CD14-positive monocyte (primary cell): ENCODE measurements at regions not wholly inside any gene's neighbourhood (a gene's known extent, or its start where the extent isn't known, plus 50 kb on each side); places are given as distances from the start of the nearest gene placed in this dataset.
"Not testable (repeated sequence)": the region's sequence is repeated elsewhere in the genome, so short reads cannot be mapped to it uniquely, and the experiment has no call there.

Experiments used
- DNase-seq, 3 donors: peaks; one replicate each; pipeline ENCODE4 v3.0.0-alpha.2; 2011 to 2022
- H2AFZ ChIP-seq: 2 replicates; pipeline ENCODE4 v1.6.0; 2012; ENCODE audit warnings: mild to moderate bottlenecking, low read depth, low read length, inconsistent platforms; ENCODE audit not compliant: insufficient read depth, poor library complexity, severe bottlenecking
- H3K27ac ChIP-seq, 2 donors: 1 replicate in 1 of 2; 2 replicates in 1 of 2; pipeline ENCODE4 v1.5.1; 2012 to 2013; ENCODE audit warnings: low read length in 2 of 2, control low read depth in 1 of 2, inconsistent platforms in 1 of 2, low read depth in 1 of 2, mild to moderate bottlenecking in 1 of 2
- H3K27me3 ChIP-seq, 2 donors: one replicate each; pipeline versions ENCODE4 v1.6.0 to v1.6.1; 2011 to 2013; ENCODE audit warnings: low read length in 2 of 2; ENCODE audit not compliant: control insufficient read depth in 2 of 2, insufficient read depth in 2 of 2
- H3K36me3 ChIP-seq, 2 donors: replicated peaks in 1 of 2; 1 replicate in 1 of 2; 2 replicates in 1 of 2; pipeline versions ENCODE4 v1.5.1 to v1.6.1; 2012 to 2013; ENCODE audit warnings: low read length in 2 of 2, control low read depth in 1 of 2, inconsistent platforms in 1 of 2, mild to moderate bottlenecking in 1 of 2; ENCODE audit not compliant: insufficient read depth in 2 of 2, control insufficient read depth in 1 of 2
- H3K4me1 ChIP-seq, 2 donors: 1 replicate in 1 of 2; 2 replicates in 1 of 2; pipeline versions ENCODE4 v1.5.1 to v1.6.1; 2012 to 2013; ENCODE audit warnings: low read length in 2 of 2, control low read depth in 1 of 2, inconsistent platforms in 1 of 2, mild to moderate bottlenecking in 1 of 2, moderate library complexity in 1 of 2; ENCODE audit not compliant: insufficient read depth in 2 of 2, control insufficient read depth in 1 of 2
- H3K4me2 ChIP-seq: replicated peaks from 2 replicates; pipeline ENCODE3; 2012; ENCODE audit warnings: low read length, moderate library complexity, mild to moderate bottlenecking; ENCODE audit not compliant: poor library complexity, severe bottlenecking; ENCODE audit errors: extremely low read depth
- H3K4me3 ChIP-seq, 3 experiments: fragments of 200-600 bp in 1 of 3; sonication (generic) in 1 of 3; replicated peaks in 1 of 3; 1 replicate in 2 of 3; 2 replicates in 1 of 3; pipeline ENCODE4 v1.5.1; 2011 to 2013; ENCODE audit warnings: low read length in 3 of 3, mild to moderate bottlenecking in 3 of 3, control low read depth in 2 of 3, low read depth in 2 of 3, inconsistent platforms in 1 of 3, moderate library complexity in 1 of 3
- H3K79me2 ChIP-seq: 2 replicates; pipeline ENCODE4 v1.6.0; 2012; ENCODE audit warnings: mild to moderate bottlenecking, control low read depth, inconsistent platforms, low read length, moderate library complexity; ENCODE audit not compliant: insufficient read depth
- H3K9ac ChIP-seq: 2 replicates; pipeline ENCODE4 v1.6.0; 2017; ENCODE audit warnings: low read length, mild to moderate bottlenecking; ENCODE audit not compliant: insufficient read depth, poor library complexity, severe bottlenecking
- H3K9me3 ChIP-seq, 2 donors: replicated peaks in 1 of 2; 1 replicate in 1 of 2; 2 replicates in 1 of 2; pipeline versions ENCODE4 v1.5.1 to v1.6.1; 2012 to 2013; ENCODE audit warnings: low read length in 2 of 2, control low read depth in 1 of 2; ENCODE audit not compliant: control insufficient read depth in 1 of 2, insufficient read depth in 1 of 2
- H4K20me1 ChIP-seq: 2 replicates; pipeline ENCODE4 v1.6.0; 2012; ENCODE audit warnings: mild to moderate bottlenecking, low read length, control low read depth, moderate library complexity; ENCODE audit not compliant: insufficient read depth
- H3K27ac Mint-ChIP-seq, 7 donors: one replicate each; pipeline ENCODE4 v1.8.0; 2020; ENCODE audit warnings: mild to moderate bottlenecking in 7 of 7, mixed read lengths in 7 of 7, moderate library complexity in 6 of 7, inconsistent platforms in 2 of 7
- H3K27me3 Mint-ChIP-seq, 3 donors: one replicate each; pipeline ENCODE4 v1.8.0; 2021 to 2022; ENCODE audit warnings: low read depth in 3 of 3, mild to moderate bottlenecking in 3 of 3, mixed read lengths in 3 of 3, moderate library complexity in 3 of 3, inconsistent platforms in 1 of 3
- H3K36me3 Mint-ChIP-seq, 2 donors: one replicate each; pipeline ENCODE4 v1.8.0; 2020; ENCODE audit warnings: mixed read lengths in 2 of 2, inconsistent platforms in 1 of 2, mild to moderate bottlenecking in 1 of 2
- H3K4me1 Mint-ChIP-seq: one replicate; pipeline ENCODE4 v1.8.0; 2020; ENCODE audit warnings: mild to moderate bottlenecking, mixed read lengths
- H3K4me3 Mint-ChIP-seq, 2 donors: one replicate each; pipeline ENCODE4 v1.8.0; 2020; ENCODE audit warnings: mild to moderate bottlenecking in 2 of 2, mixed read lengths in 2 of 2, moderate library complexity in 1 of 2
- H3K9me3 Mint-ChIP-seq, 7 donors: one replicate each; pipeline ENCODE4 v1.8.0; 2020 to 2022; ENCODE audit warnings: mixed read lengths in 7 of 7, mild to moderate bottlenecking in 6 of 7, moderate library complexity in 6 of 7, inconsistent platforms in 2 of 7
- WGBS: methylation state at CpG from one replicate; pipeline ENCODE4 v1.1.5; 2013; ENCODE audit warnings: missing lambda C conversion rate; ENCODE audit not compliant: insufficient coverage; 5-methylcytosine and 5-hydroxymethylcytosine counted together
- intact Hi-C, 2 donors: fragments of 100-400 bp; cut with micrococcal nuclease; formaldehyde crosslinking; loops; one replicate each; pipeline versions ENCODE4 v1.15.0 to v1.15.1; 2023
- TF ChIP-seq, protein P1 (sequence below): fragments of 200-600 bp; IDR thresholded peaks from one replicate; pipeline ENCODE4 v1.8.0; 2022; ENCODE audit warnings: antibody characterized with exemption, mild to moderate bottlenecking

DNA sequence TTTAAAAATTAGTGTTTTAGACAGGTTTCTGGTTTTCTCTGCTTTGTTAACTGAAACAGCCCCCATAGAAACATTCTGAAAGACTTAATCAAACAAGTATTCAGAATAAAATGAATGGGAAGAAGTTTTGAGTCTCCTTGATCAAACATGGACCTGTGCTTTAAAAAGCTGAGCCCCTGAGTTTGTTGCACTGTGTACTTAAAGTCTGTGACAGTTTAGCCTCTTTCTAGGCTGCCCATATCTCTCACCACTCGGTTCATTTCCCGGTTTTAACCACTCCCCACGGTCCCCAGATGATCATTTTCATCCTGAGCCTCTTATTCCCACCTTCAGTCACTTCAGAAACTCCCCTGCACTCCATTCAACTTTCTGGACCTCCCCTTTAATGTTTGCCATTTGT is 215.9 kb upstream of the DMRT1 start:
- TF ChIP-seq, protein P1, sequence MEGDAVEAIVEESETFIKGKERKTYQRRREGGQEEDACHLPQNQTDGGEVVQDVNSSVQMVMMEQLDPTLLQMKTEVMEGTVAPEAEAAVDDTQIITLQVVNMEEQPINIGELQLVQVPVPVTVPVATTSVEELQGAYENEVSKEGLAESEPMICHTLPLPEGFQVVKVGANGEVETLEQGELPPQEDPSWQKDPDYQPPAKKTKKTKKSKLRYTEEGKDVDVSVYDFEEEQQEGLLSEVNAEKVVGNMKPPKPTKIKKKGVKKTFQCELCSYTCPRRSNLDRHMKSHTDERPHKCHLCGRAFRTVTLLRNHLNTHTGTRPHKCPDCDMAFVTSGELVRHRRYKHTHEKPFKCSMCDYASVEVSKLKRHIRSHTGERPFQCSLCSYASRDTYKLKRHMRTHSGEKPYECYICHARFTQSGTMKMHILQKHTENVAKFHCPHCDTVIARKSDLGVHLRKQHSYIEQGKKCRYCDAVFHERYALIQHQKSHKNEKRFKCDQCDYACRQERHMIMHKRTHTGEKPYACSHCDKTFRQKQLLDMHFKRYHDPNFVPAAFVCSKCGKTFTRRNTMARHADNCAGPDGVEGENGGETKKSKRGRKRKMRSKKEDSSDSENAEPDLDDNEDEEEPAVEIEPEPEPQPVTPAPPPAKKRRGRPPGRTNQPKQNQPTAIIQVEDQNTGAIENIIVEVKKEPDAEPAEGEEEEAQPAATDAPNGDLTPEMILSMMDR, result no peak
- Histone ChIP-seq H4K20me1 (no peaks in the 10 kb centered on the region), H3K79me2 (no peaks in the 10 kb centered on the region), H3K4me1 (peaks cover 13 to 16% of the 10 kb centered on the region in 2 donors), H3K36me3 (no peaks in the 10 kb centered on the region), H3K9ac (no peak overlapping the region), H3K9me3 (no peaks in the 10 kb centered on the region), H3K27me3 (no peaks in the 10 kb centered on the region), H3K27ac (no peak overlapping the region), H3K4me3 (no peak overlapping the region), H3K4me2 (no peak overlapping the region), H2AFZ (no peak overlapping the region)
- peaks cover 0 to 5% (median 0%) of the 10 kb centered on the region in 7 donors for H3K9me3 Mint-ChIP-seq
- H3K4me1 Mint-ChIP-seq, result peaks cover 15% of the 10 kb centered on the region
- H3K27me3 Mint-ChIP-seq, result peaks cover 0 to 9% (median 3%) of the 10 kb centered on the region in 3 donors
- H3K27ac Mint-ChIP-seq, result no peak overlapping the region
- no peak for DNase-seq
- intact Hi-C loops, result loop anchor here (10.0 kb wide), 1 partner anchor 59 kb away; no protein-coding TSS in a partner anchor
- no peak overlapping the region for H3K4me3 Mint-ChIP-seq
- WGBS, result 0% methylated on average over 3 of the region's 3 CpGs
- no peaks in the 10 kb centered on the region for H3K36me3 Mint-ChIP-seq

DNA sequence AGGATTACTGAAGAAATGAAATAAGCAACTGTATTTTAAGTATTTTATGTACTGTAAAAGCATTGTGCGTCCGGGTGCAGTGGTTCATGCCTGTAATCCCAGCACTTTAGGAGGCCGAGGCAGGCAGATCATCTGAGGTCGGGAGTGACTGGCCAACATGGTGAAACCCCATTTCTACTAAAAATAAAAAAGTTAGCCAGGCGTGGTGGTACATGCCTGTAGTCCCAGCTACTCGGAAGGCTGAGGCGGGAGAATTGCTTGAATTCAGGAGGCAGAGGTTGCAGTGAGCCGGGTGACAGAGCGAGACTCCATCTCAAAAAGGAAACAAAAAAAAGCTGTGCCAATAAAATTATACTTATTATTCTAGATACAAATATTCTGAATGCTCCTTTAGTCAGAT is 215.4 kb upstream of the DMRT1 start:
- H3K9ac ChIP-seq, H3K79me2 ChIP-seq, DNase-seq, H3K27me3 ChIP-seq, H4K20me1 ChIP-seq, H3K27me3 Mint-ChIP-seq, H2AFZ ChIP-seq, H3K4me3 Mint-ChIP-seq, H3K4me2 ChIP-seq, H3K4me3 ChIP-seq, H3K36me3 ChIP-seq, H3K36me3 Mint-ChIP-seq, H3K27ac Mint-ChIP-seq, H3K9me3 Mint-ChIP-seq, H3K27ac ChIP-seq, H3K9me3 ChIP-seq: not testable (repeated sequence)
- intact Hi-C loops, result loop anchor here (10.0 kb wide), 1 partner anchor 59 kb away; no protein-coding TSS in a partner anchor
- H3K4me1 ChIP-seq, result peaks cover 10 to 11% of the 10 kb centered on the region in 2 donors
- WGBS, result no CpG with 5 or more reads among the region's 9 CpGs
- peaks cover 10% of the 10 kb centered on the region for H3K4me1 Mint-ChIP-seq
